ENCODE measurements at regions not wholly inside any gene's neighbourhood (a gene's known extent, or its start where the extent isn't known, plus 50 kb on each side); places are given as distances from the start of the nearest gene placed in this dataset.

DNA sequence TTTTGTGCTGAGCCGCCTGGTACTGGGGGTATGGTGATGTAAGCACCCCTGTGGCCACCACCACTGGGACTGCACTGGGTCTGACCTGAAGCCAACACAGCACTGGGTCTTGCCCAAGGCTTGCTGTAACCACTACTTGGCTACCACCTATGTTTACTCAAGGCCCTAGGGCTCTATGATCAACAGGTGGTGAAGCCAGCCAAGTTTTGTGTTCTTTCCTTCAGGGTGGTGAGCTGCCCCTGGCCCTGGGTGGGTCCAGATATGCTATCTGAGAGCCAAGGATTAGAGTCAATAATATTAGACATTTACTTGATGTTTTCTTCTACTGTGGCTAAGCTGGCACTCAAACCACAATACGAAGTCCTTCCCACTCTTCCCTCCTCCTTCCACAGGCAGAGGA, 55.1 kb upstream of the PAGE4 start:
- Histone ChIP-seq H3K27ac (no peak overlapping the region), H3K4me3 (no peak overlapping the region), H3K27me3 (no peaks in the 10 kb centered on the region), H3K9me3 (no peaks in the 10 kb centered on the region), H3K4me1 (no peaks in the 10 kb centered on the region), H3K36me3 (no peaks in the 10 kb centered on the region)
- intact Hi-C loops (cut with DNase I): no loop called here
- 91% methylated on average over 1 of the region's 2 CpGs; no CpG with 5 or more reads in 1 of the 2 donors for WGBS, 2 donors
- TF ChIP-seq, protein P1, sequence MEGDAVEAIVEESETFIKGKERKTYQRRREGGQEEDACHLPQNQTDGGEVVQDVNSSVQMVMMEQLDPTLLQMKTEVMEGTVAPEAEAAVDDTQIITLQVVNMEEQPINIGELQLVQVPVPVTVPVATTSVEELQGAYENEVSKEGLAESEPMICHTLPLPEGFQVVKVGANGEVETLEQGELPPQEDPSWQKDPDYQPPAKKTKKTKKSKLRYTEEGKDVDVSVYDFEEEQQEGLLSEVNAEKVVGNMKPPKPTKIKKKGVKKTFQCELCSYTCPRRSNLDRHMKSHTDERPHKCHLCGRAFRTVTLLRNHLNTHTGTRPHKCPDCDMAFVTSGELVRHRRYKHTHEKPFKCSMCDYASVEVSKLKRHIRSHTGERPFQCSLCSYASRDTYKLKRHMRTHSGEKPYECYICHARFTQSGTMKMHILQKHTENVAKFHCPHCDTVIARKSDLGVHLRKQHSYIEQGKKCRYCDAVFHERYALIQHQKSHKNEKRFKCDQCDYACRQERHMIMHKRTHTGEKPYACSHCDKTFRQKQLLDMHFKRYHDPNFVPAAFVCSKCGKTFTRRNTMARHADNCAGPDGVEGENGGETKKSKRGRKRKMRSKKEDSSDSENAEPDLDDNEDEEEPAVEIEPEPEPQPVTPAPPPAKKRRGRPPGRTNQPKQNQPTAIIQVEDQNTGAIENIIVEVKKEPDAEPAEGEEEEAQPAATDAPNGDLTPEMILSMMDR (IDR thresholded peaks at IDR 0.05): no peak
- no peak for TF ChIP-seq POLR2A (IDR thresholded peaks at IDR 0.05)
- DNase-seq: no peak

DNA sequence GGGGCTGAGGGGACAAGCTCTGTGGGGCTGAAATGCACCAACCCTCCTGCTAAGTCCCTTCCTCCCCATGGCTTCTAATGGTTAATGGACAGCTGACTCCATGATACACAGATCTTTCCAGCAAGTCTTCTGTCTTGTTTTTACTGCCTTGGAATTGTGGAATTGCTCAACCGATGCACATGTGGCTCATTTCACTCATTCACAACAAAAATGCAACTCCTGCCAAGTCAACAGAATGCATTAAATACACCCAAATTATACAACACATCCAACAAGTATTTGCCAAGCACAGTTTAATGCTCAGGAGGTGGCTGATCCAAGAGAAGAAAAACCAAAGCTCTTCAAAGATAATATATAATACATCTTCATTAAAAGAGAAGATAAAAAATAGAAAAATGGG, 61.9 kb upstream of the PAGE4 start:
- no peaks in the 10 kb centered on the region for H3K36me3 ChIP-seq
- DNase-seq: no peak
- intact Hi-C loops (cut with DNase I): no loop called here
- no peak for TF ChIP-seq POLR2A (IDR thresholded peaks at IDR 0.05)
- TF ChIP-seq, protein P1 (IDR thresholded peaks at IDR 0.05): no peak
- no peaks in the 10 kb centered on the region for H3K27me3 ChIP-seq
- no peaks in the 10 kb centered on the region for H3K9me3 ChIP-seq
- H3K4me1 ChIP-seq: no peaks in the 10 kb centered on the region
- H3K27ac ChIP-seq: no peak overlapping the region
- H3K4me3 ChIP-seq: no peak overlapping the region
- 50 to 63% methylated on average over 1 of the region's 1 CpG for WGBS, 2 donors

DNA sequence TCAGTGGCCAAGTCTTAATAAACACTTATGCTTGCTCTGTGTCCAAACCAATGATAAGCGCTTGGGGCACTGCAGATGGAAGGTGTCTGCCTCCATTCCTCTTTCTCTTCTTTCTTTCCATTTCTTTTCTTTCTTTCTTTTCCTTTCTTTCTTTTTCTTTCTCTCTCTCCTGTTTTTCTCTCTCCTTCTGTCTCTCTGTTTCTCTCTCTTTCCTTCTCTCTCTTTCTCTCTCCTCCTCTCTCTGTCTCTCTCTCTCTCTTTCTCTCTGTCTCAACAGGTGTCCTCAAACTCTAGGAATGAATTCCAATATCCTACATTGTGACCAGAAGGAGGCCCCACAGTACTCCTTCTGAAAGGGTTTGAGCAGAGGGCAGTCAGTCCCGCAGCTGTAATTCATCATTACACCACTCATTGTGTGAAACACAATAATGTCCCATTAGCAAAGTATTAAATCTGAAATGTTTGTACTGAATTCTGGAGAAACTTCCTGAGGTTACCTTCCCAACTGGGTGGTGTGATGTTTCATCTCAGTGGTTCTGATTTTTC, 66.5 kb upstream of the PAGE1 start:
- 47 to 64% methylated on average over 2 of the region's 2 CpGs for WGBS, 2 donors
- H3K36me3 ChIP-seq: no peaks in the 10 kb centered on the region
- H3K4me3 ChIP-seq: no peak overlapping the region
- no peak overlapping the region for H3K27ac ChIP-seq
- TF ChIP-seq POLR2A (IDR thresholded peaks at IDR 0.05): no peak
- TF ChIP-seq, protein P1 (IDR thresholded peaks at IDR 0.05): no peak
- no peaks in the 10 kb centered on the region for H3K9me3 ChIP-seq
- DNase-seq: no peak
- intact Hi-C loops (cut with DNase I): no loop called here
- peaks cover 0 to 3% (median 0%) of the 10 kb centered on the region in 4 donors for H3K27me3 ChIP-seq
- no peaks in the 10 kb centered on the region for H3K4me1 ChIP-seq

DNA sequence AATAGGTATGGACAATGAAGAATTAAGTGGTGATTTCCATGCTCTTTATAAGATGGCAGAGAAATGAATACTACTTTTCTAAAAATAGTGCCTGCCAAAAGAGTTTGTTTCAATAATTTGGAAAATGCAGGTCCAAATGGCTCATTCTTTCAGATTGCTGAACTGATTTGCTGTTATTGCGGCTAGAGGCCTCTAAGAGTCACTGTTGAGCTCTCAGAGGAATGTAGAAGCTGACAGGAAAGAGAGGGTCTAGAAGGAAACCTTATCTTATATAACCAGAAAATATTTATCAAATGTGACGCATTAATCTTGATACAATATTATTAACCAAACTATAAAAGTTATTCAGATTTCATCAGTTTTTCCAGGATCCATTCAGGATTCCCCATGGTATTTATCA, 65.7 kb upstream of the PAGE1 start:
- H3K4me1 ChIP-seq: no peaks in the 10 kb centered on the region
- no peaks in the 10 kb centered on the region for H3K9me3 ChIP-seq
- no peaks in the 10 kb centered on the region for H3K36me3 ChIP-seq
- WGBS, 2 donors: 5 to 14% methylated on average over 2 of the region's 2 CpGs
- no peak overlapping the region for H3K4me3 ChIP-seq
- peaks cover 0 to 3% (median 0%) of the 10 kb centered on the region in 4 donors for H3K27me3 ChIP-seq
- TF ChIP-seq, protein P1 (IDR thresholded peaks at IDR 0.05): peak in 4 of 6 experiments; percentile 12 to 28 (median 25)
- no peak for TF ChIP-seq POLR2A (IDR thresholded peaks at IDR 0.05)
- DNase-seq: no peak
- H3K27ac ChIP-seq: no peak overlapping the region
- intact Hi-C loops (cut with DNase I): no loop called here

DNA sequence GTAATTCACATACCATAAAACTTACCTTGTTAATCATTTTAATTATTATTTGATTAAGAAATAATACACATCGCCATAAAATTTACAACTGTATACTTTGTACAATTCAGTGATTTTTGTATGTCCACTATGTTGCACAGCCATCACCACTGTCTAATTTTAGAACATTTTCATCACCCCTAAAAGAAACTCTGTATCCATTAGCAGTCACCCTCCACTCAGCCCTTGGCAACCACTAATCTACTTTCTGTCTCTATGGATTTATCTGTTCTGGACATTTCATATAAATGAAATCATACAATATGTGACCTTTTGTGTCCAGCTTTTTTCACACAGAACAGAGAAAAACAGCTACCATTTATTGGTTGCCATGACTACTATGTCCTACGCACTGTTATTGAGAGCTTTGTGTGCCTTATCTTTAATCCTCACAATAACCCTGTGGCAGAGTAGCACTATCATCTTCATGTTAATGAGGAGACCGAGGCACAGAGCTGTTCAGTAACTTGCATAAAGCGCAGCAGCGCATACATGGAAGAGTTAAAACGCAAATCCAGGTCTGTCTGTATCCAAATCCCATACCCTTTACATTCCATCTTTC, 64.6 kb upstream of the PAGE1 start:
- no peak overlapping the region for H3K27ac ChIP-seq
- intact Hi-C loops (cut with DNase I): no loop called here
- no peak overlapping the region for H3K4me3 ChIP-seq
- H3K9me3 ChIP-seq: no peaks in the 10 kb centered on the region
- TF ChIP-seq, protein P1 (IDR thresholded peaks at IDR 0.05): no peak
- no peak for TF ChIP-seq POLR2A (IDR thresholded peaks at IDR 0.05)
- DNase-seq: no peak
- H3K27me3 ChIP-seq: peaks cover 0 to 3% (median 0%) of the 10 kb centered on the region in 4 donors
- WGBS, 2 donors: 44 to 60% methylated on average over 5 to 6 of the region's 6 CpGs
- no peaks in the 10 kb centered on the region for H3K36me3 ChIP-seq
- no peaks in the 10 kb centered on the region for H3K4me1 ChIP-seq

Data from esophagus squamous epithelium (tissue), 5 donors.